Loucy (cell line): ENCODE measurements at regions not wholly inside any gene's neighbourhood (a gene's known extent, or its start where the extent isn't known, plus 50 kb on each side); places are given as distances from the start of the nearest gene placed in this dataset.

Source experiments
- H2AFZ ChIP-seq: fragments of 200-600 bp; sonication (generic); 2 replicates; pipeline ENCODE4 v1.6.0; 2016; ENCODE audit warnings: antibody characterized with exemption, mild to moderate bottlenecking, low read length, moderate library complexity
- H3F3A ChIP-seq: fragments of 200-600 bp; 2 replicates; pipeline ENCODE4 v1.6.0; 2016; ENCODE audit warnings: antibody characterized with exemption, low read depth, mild to moderate bottlenecking
- H3K27me3 ChIP-seq: fragments of 200-600 bp; sonication (generic); 2 replicates; pipeline ENCODE4 v1.6.1; 2014; ENCODE audit warnings: low read length, mild to moderate bottlenecking; ENCODE audit not compliant: insufficient read depth, poor library complexity, severe bottlenecking
- H3K36me3 ChIP-seq: fragments of 200-600 bp; sonication (generic); 2 replicates; pipeline ENCODE4 v1.6.1; 2016; ENCODE audit warnings: low read length; ENCODE audit not compliant: insufficient read depth
- H3K4me1 ChIP-seq: fragments of 200-600 bp; sonication (generic); 2 replicates; pipeline ENCODE4 v1.5.1; 2014; ENCODE audit warnings: low read length, mild to moderate bottlenecking; ENCODE audit not compliant: insufficient read depth, poor library complexity, severe bottlenecking
- H3K4me2 ChIP-seq: fragments of 200-600 bp; sonication (generic); 2 replicates; pipeline ENCODE4 v1.6.0; 2014; ENCODE audit warnings: antibody characterized with exemption, low read length, low read depth, mild to moderate bottlenecking; ENCODE audit not compliant: poor library complexity, severe bottlenecking
- H3K4me3 ChIP-seq: fragments of 200-600 bp; sonication (generic); 2 replicates; pipeline ENCODE4 v1.5.1; 2014; ENCODE audit warnings: low read length, mild to moderate bottlenecking, mixed read lengths; ENCODE audit not compliant: poor library complexity, severe bottlenecking
- H3K79me2 ChIP-seq: fragments of 200-600 bp; sonication (generic); 2 replicates; pipeline ENCODE4 v1.6.1; 2014; ENCODE audit warnings: low read length; ENCODE audit not compliant: insufficient read depth
- H3K9ac ChIP-seq: fragments of 200-600 bp; sonication (generic); 2 replicates; pipeline ENCODE4 v1.6.0; 2014; ENCODE audit warnings: mild to moderate bottlenecking, low read depth, low read length, moderate library complexity; ENCODE audit not compliant: poor library complexity, severe bottlenecking
- H3K9me2 ChIP-seq: fragments of 200-600 bp; sonication (generic); replicated peaks from 2 replicates; pipeline ENCODE4 v1.6.1; 2016; ENCODE audit warnings: low read depth, low read length, mixed read lengths
- H3K9me3 ChIP-seq: fragments of 200-600 bp; sonication (generic); 2 replicates; pipeline ENCODE4 v1.6.1; 2014; ENCODE audit warnings: mild to moderate bottlenecking, antibody characterized with exemption, low read length, low read depth; ENCODE audit not compliant: insufficient read depth
- H4K20me1 ChIP-seq: fragments of 200-600 bp; sonication (generic); 2 replicates; pipeline ENCODE4 v1.6.0; 2014; ENCODE audit warnings: antibody characterized with exemption, low read length, mild to moderate bottlenecking; ENCODE audit not compliant: insufficient read depth, poor library complexity, severe bottlenecking
- EZH2phosphoT487 ChIP-seq: fragments of 200-600 bp; IDR thresholded peaks from 2 replicates; pipeline ENCODE4 v1.6.1; 2018; ENCODE audit warnings: antibody characterized with exemption, mild to moderate bottlenecking, moderate library complexity, borderline replicate concordance
- TF ChIP-seq, protein P1 (sequence below): fragments of 200-600 bp; sonication (generic); conservative IDR thresholded peaks from 2 replicates; pipeline ENCODE4 v1.5.1; 2014; ENCODE audit warnings: mild to moderate bottlenecking, antibody characterized with exemption, low read length

DNA sequence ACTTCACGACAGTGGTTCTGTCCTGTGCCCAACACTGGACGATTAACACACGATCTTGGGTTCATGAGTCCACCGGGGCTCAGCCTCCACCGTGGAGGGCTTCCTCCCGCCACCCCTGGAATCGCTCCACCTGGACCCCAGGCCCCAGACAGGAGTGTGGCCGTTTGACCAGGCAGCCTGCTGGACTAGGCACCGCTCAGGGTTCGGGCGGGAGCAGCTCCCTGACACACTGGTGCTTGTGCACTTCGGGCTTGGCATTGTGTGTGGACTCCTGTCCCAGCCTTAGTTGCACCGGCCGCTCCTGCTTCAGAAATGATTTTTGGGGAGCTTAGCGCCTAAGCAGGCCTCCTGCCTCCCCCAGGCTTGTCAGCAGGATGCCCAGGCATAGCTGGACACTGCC, 617.4 kb upstream of the SALL3 start:
- H3K36me3 ChIP-seq = no peaks in the 10 kb centered on the region
- H3F3A ChIP-seq = no peaks in the 10 kb centered on the region
- no peaks in the 10 kb centered on the region for H3K79me2 ChIP-seq
- H3K4me2 ChIP-seq = no peak overlapping the region
- H3K9ac ChIP-seq = no peak overlapping the region
- no peaks in the 10 kb centered on the region for H3K4me1 ChIP-seq
- H2AFZ ChIP-seq = no peak overlapping the region
- TF ChIP-seq, protein P1, sequence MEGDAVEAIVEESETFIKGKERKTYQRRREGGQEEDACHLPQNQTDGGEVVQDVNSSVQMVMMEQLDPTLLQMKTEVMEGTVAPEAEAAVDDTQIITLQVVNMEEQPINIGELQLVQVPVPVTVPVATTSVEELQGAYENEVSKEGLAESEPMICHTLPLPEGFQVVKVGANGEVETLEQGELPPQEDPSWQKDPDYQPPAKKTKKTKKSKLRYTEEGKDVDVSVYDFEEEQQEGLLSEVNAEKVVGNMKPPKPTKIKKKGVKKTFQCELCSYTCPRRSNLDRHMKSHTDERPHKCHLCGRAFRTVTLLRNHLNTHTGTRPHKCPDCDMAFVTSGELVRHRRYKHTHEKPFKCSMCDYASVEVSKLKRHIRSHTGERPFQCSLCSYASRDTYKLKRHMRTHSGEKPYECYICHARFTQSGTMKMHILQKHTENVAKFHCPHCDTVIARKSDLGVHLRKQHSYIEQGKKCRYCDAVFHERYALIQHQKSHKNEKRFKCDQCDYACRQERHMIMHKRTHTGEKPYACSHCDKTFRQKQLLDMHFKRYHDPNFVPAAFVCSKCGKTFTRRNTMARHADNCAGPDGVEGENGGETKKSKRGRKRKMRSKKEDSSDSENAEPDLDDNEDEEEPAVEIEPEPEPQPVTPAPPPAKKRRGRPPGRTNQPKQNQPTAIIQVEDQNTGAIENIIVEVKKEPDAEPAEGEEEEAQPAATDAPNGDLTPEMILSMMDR = no peak
- TF ChIP-seq EZH2phosphoT487 = no peak
- no peaks in the 10 kb centered on the region for H4K20me1 ChIP-seq
- no peaks in the 10 kb centered on the region for H3K9me2 ChIP-seq
- H3K9me3 ChIP-seq = 0 out of 2 replicates have a peak, but pooled peaks cover 8% of the 10 kb centered on the region
- H3K4me3 ChIP-seq = no peak overlapping the region
- H3K27me3 ChIP-seq = no peaks in the 10 kb centered on the region

DNA sequence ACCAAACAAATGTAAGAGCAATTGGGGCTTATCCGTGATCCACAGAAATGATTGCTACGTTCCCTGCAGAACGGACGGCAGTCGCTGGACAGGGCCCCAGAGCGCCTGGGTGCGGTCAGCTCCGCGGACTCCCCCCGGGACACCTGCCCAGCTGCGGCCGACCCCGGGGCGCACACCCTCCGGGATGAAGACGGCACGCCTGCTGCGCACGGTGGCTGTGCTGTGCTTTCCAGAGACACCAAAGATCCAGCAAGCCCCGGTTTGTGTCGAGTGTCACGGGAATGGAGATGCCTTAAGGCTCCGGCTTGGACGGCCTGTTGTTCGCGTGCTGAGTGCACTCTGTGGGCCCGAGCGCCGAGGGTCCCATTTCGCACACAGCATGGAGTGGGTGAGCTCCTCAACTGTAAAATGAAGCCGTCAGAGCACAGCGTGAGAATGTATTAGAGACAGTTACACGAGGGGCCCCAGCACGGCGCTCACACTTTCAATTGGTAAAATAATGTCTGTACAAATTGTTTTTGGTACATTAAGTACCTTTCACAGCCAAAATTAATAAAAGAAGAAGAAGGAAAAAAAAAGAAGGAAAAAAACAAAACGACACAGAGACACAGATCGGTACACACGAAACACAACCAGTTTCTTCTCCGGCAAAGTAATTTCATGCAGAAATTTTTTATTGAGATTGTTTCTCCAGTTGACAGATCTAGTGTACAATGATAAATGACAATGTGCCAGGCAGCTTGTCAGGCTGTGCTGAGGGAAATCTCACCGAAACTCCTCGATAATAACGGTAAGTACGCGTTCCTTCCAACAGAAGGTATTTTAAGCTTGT, 615.8 kb upstream of the SALL3 start:
- TF ChIP-seq, protein P1 = no peak
- no peak for TF ChIP-seq EZH2phosphoT487
- H3K27me3 ChIP-seq = no peaks in the 10 kb centered on the region

DNA sequence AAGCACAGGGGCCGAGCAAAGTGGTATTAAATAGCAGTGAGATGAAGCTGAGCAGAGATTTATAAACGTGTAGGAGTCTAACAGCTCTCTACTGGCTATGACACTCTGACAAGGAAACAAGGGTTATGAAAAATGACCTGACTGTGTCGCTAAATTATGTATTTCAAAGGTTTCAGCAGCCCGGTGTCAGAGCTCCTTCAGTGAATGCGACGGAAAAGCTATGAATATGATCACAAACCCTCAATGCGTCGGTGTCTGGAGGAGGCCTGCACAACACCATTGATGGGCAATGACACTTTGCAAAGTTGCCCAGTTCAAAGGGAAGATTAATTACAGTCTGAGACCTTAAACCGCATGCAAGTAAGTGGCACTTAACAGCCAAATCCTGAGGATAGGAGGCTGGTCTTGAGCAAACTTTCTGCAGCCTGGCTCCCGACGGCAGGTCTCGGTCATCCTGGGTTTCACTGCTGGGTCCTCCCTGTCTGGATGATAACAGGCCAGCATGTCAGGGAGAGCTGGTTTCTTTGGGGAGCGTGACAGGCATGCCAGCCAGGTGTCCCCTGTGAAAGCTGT, 615.1 kb upstream of the SALL3 start:
- H3K9me2 ChIP-seq = no peaks in the 10 kb centered on the region
- no peak for TF ChIP-seq EZH2phosphoT487
- TF ChIP-seq, protein P1 = no peak
- no peaks in the 10 kb centered on the region for H3K27me3 ChIP-seq
- H3K9ac ChIP-seq = no peak overlapping the region
- H2AFZ ChIP-seq = no peak overlapping the region
- peaks cover 10% of the 10 kb centered on the region; the same call in 1 of the 2 replicates for H3K9me3 ChIP-seq
- H3K36me3 ChIP-seq = no peaks in the 10 kb centered on the region
- H3K4me3 ChIP-seq = no peak overlapping the region
- H3K4me1 ChIP-seq = no peaks in the 10 kb centered on the region
- no peaks in the 10 kb centered on the region for H3F3A ChIP-seq
- H3K4me2 ChIP-seq = no peak overlapping the region
- no peaks in the 10 kb centered on the region for H3K79me2 ChIP-seq
- no peaks in the 10 kb centered on the region for H4K20me1 ChIP-seq

More for the DNA sequence above, 615.8 kb upstream of the SALL3 start:
- Histone ChIP-seq H3K9me2 (no peaks in the 10 kb centered on the region), H3K4me2 (no peak overlapping the region), H3F3A (no peaks in the 10 kb centered on the region), H3K79me2 (no peaks in the 10 kb centered on the region), H2AFZ (no peak overlapping the region), H3K4me1 (no peaks in the 10 kb centered on the region), H3K36me3 (no peaks in the 10 kb centered on the region), H3K4me3 (no peak overlapping the region), H3K9ac (no peak overlapping the region), H4K20me1 (no peaks in the 10 kb centered on the region), H3K9me3 (peaks cover 4% of the 10 kb centered on the region; the same call in 1 of the 2 replicates)
